Hepatocyte (in vitro differentiated cells): ENCODE measurements at regions not wholly inside any gene's neighbourhood (a gene's known extent, or its start where the extent isn't known, plus 50 kb on each side); places are given as distances from the start of the nearest gene placed in this dataset.

Experiments
- EZH2phosphoT487 ChIP-seq: fragments of 200-600 bp; sonication (generic); IDR thresholded peaks from one replicate; pipeline ENCODE4 v1.6.1; 2018; ENCODE audit warnings: antibody characterized with exemption, mild to moderate bottlenecking, low read depth, moderate library complexity; ENCODE audit not compliant: unreplicated experiment, severe bottlenecking
- TF ChIP-seq, protein P1 (sequence below): fragments of 200-600 bp; sonication (generic); IDR thresholded peaks from 2 replicates; pipeline ENCODE4 v1.5.1; 2016; ENCODE audit warnings: antibody characterized with exemption, mild to moderate bottlenecking; ENCODE audit not compliant: poor library complexity

DNA sequence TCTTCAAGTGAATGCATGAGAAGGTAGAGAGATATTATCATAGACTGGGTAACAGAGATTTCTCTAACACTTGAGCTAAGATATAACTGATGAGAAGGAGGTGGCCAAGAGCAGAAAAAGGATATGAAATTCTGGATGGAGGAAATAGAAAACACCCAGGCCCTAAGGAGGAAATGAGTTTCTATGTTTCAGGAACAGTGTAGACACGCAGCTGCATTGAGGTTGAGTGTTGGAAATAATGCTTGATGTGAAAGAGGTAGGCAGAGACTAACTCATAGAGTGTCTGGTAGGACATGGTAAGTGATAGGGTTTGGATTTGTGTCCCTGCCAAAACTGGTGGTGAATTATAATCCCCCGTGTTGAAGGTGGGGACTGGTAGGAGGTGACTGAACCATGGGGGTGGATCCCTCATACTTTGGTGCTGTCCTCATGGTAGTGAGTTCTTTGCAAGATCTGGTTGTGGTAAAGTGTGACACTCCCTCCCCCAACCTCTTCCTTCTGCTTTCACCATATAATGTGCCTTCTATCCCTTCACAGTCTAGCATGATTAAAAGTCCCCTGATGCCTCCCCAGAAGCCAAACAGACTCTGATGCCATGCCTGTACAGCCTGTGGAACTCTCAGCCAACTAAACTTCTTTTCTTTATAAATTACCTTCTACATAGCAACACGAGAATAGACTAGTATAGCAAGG is 787.3 kb downstream of the EDEM1 start:
- no peak for TF ChIP-seq EZH2phosphoT487
- TF ChIP-seq, protein P1, sequence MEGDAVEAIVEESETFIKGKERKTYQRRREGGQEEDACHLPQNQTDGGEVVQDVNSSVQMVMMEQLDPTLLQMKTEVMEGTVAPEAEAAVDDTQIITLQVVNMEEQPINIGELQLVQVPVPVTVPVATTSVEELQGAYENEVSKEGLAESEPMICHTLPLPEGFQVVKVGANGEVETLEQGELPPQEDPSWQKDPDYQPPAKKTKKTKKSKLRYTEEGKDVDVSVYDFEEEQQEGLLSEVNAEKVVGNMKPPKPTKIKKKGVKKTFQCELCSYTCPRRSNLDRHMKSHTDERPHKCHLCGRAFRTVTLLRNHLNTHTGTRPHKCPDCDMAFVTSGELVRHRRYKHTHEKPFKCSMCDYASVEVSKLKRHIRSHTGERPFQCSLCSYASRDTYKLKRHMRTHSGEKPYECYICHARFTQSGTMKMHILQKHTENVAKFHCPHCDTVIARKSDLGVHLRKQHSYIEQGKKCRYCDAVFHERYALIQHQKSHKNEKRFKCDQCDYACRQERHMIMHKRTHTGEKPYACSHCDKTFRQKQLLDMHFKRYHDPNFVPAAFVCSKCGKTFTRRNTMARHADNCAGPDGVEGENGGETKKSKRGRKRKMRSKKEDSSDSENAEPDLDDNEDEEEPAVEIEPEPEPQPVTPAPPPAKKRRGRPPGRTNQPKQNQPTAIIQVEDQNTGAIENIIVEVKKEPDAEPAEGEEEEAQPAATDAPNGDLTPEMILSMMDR = no peak
